ENCODE measurements at regions not wholly inside any gene's neighbourhood (a gene's known extent, or its start where the extent isn't known, plus 50 kb on each side); places are given as distances from the start of the nearest gene placed in this dataset.

DNA sequence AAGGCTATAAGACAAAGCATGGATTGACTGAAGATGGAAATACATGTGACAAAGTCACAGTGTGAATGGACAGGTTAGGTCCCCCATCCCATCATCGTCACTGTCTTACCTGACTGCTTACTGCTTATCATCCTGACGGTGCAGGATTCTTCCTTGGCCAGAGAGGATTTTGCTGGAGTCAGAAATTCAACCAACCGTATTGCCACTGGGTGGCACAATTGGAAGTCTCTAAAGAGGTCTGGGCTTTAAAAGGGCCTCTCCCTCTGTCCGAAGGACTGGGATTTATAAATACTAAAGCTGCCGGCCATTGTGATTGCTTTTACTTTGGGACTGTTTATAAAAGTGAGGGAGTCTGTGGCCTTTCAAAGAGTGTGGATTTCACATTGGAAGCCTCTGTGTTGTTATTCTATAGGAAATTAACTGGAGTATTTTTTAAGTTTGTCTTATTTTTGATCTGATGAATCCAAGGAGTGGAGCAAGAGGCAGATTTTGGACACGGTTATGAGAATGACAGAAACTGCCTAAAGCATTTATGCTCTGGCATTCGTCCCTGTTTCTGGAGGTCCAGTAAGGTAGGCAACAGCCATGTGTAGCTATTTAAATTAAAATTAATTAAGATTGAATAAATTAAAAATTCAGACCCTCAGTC is 113.3 kb upstream of the CREB5 start:
- Histone ChIP-seq H3K4me3 (ENCODE audit: low read length) (peak overlapping the region; percentile 17), H3K27me3 (ENCODE audit: insufficient read depth, low read length) (no peaks in the 10 kb centered on the region), H2AFZ (ENCODE audit: low read depth, low read length) (no peak overlapping the region), H3K36me3 (ENCODE audit: insufficient read depth, low read length) (no peaks in the 10 kb centered on the region), H3K9me3 (ENCODE audit: low read length) (no peaks in the 10 kb centered on the region), H3K4me1 (ENCODE audit: insufficient read depth, low read length) (no peaks in the 10 kb centered on the region)

DNA sequence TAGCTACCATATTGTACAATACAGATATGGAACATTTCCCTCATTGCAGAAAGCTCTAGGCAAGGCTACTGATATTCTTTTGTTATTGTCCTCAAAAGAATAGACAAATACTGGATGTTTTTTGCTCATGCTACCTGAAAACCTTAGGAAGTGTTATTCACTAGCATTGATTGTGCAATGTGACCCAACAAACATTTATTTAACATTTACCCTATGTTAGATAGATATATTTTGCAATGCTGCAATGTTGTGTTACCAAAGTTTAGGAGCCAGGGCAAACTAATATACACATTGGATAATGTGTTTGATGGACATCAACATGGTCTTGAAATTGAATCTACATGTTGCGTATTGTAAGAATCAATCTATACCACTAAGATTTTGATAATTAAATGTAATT is 112.8 kb upstream of the CREB5 start:
- Histone ChIP-seq H3K4me1 (ENCODE audit: insufficient read depth, low read length) (no peaks in the 10 kb centered on the region), H3K36me3 (ENCODE audit: insufficient read depth, low read length) (no peaks in the 10 kb centered on the region), H3K9me3 (ENCODE audit: low read length) (no peaks in the 10 kb centered on the region)

DNA sequence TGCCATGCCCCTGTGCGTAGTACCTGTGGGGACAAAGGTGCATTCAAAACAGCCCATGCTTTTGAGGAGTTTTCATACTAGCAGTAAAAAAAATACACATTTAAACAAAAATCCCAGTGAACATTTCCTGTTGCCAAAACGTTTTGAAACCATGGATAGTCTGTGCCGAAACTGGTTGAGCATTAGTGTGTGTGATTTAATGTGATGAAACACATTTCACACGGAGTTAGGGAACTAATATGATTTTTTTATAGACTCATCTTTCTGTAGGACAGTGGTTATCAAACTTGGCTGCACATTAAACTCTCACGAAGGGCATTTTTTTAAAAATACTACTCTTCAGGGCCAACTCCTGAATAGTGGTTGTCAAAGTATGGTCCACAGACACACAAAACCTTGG is 111.8 kb upstream of the CREB5 start:
- Histone ChIP-seq H3K27me3 (ENCODE audit: insufficient read depth, low read length) (no peaks in the 10 kb centered on the region), H3K36me3 (ENCODE audit: insufficient read depth, low read length) (no peaks in the 10 kb centered on the region), H2AFZ (ENCODE audit: low read depth, low read length) (no peak overlapping the region), H3K4me1 (ENCODE audit: insufficient read depth, low read length) (no peaks in the 10 kb centered on the region), H3K4me3 (ENCODE audit: low read length) (no peak overlapping the region), H3K9me3 (ENCODE audit: low read length) (no peaks in the 10 kb centered on the region)

More for the DNA sequence above, 112.8 kb upstream of the CREB5 start:
- Histone ChIP-seq H3K4me3 (ENCODE audit: low read length) (no peak overlapping the region), H3K27me3 (ENCODE audit: insufficient read depth, low read length) (no peaks in the 10 kb centered on the region), H2AFZ (ENCODE audit: low read depth, low read length) (no peak overlapping the region)

DNA sequence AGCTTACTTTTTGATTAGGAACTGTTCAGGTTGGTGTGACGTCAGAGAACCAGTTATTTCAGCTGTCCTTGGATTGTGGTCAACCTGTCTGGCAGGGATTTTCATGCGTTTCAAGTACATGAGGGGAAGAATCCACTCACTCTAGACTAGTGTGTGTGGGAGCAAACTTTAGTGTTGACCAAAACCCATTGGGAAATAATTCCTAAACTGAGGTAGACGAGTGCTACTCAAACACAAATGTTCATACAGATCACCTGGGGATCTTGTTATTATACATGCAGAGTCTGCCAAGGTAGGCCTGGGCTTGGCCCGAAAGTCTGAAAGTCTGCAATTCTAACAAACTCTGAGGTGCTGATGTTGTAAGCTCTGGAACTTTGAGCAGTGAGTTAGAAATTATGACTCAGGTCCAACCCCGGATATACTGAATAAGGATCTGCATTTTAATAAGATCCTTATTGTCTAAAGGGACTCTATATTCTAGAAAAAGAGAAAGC is 111.1 kb upstream of the CREB5 start:
- Histone ChIP-seq H3K4me3 (ENCODE audit: low read length) (no peak overlapping the region), H2AFZ (ENCODE audit: low read depth, low read length) (no peak overlapping the region), H3K27me3 (ENCODE audit: insufficient read depth, low read length) (no peaks in the 10 kb centered on the region), H3K9me3 (ENCODE audit: low read length) (no peaks in the 10 kb centered on the region), H3K36me3 (ENCODE audit: insufficient read depth, low read length) (no peaks in the 10 kb centered on the region), H3K4me1 (ENCODE audit: insufficient read depth, low read length) (no peaks in the 10 kb centered on the region)

DNA sequence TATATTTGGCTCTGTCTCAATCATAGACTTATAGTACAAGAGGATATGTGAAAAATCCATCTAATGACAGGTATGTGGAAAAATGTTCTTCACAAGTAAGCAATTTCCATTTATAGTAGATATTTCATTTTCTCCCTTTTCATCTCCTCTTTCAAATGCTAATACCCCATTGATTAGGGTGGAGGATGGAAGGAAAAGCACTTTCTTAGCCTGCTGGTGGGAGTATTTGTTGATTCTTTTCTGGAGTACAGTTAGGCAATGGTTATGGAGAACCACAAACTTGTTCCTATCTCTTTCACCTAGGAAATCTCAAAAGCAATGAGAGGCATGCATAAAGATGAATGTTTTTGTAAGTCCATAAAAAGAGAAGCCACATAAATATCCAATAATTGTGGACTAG is 108.0 kb upstream of the CREB5 start:
- Histone ChIP-seq H3K36me3 (ENCODE audit: insufficient read depth, low read length) (no peaks in the 10 kb centered on the region), H2AFZ (ENCODE audit: low read depth, low read length) (no peak overlapping the region), H3K27me3 (ENCODE audit: insufficient read depth, low read length) (no peaks in the 10 kb centered on the region), H3K9me3 (ENCODE audit: low read length) (no peaks in the 10 kb centered on the region), H3K4me1 (ENCODE audit: insufficient read depth, low read length) (no peaks in the 10 kb centered on the region), H3K4me3 (ENCODE audit: low read length) (no peak overlapping the region)

DNA sequence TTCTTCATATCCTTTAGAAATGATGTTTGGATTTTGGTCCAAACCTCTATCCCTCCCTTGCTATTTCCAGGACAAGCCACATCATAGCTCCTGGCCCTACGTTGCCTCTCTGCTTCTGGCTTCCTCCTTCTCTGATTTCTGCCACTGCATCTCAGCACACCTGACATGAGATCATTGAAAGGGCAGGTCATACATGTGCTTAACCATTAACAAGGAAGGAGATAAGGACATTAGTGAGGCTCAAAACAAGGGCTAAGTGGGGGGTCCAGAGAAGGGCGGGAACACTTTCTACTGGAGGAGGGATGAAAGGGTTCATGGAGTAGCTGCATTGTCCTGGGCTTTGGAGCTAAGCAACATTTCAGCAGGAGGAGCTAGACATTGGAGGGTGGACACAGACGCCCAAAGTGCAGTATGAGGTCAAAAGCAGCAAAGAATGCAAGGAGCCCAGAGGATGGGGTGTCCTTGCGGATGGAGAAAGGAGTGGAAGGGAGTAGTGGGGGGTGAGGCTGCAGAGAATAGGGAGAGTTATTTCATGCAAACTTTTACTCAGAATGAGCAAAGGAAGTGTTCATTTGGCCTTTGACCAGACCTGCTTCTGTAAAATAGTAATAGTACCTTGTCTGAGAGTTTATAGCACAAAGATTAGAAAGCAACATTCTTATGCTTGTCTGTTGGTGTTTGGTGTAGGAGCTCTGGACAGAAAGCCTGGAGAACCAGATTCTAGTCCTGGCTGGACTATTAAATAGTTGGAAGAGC is 102.4 kb upstream of the CREB5 start:
- H2AFZ ChIP-seq (ENCODE audit: low read depth, low read length) = no peak overlapping the region
- H3K4me1 ChIP-seq (ENCODE audit: insufficient read depth, low read length) = no peaks in the 10 kb centered on the region
- no peaks in the 10 kb centered on the region for H3K36me3 ChIP-seq (ENCODE audit: insufficient read depth, low read length)
- no peak overlapping the region for H3K4me3 ChIP-seq (ENCODE audit: low read length)
- no peaks in the 10 kb centered on the region for H3K27me3 ChIP-seq (ENCODE audit: insufficient read depth, low read length)
- no peaks in the 10 kb centered on the region for H3K9me3 ChIP-seq (ENCODE audit: low read length)

DNA sequence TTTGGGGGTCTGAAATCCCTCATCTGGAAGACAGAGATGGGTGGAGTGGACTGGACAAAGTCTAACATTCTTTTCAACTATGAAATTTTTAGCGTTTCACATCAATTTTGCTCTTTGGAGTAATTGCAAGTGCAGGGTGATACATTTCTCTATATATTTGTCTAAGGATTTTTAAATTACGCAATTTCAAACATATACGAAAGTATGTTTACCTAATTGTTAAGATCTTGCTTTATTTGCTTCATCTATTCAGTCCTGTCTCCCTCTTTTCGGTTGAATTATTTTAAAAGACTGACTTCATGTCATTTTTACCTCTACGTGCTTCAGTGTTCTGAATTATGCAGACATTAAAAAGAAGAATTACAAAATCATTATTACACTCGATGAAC is 101.9 kb upstream of the CREB5 start:
- Histone ChIP-seq H3K4me1 (ENCODE audit: insufficient read depth, low read length) (no peaks in the 10 kb centered on the region), H2AFZ (ENCODE audit: low read depth, low read length) (no peak overlapping the region), H3K27me3 (ENCODE audit: insufficient read depth, low read length) (peaks cover 5% of the 10 kb centered on the region)

DNA sequence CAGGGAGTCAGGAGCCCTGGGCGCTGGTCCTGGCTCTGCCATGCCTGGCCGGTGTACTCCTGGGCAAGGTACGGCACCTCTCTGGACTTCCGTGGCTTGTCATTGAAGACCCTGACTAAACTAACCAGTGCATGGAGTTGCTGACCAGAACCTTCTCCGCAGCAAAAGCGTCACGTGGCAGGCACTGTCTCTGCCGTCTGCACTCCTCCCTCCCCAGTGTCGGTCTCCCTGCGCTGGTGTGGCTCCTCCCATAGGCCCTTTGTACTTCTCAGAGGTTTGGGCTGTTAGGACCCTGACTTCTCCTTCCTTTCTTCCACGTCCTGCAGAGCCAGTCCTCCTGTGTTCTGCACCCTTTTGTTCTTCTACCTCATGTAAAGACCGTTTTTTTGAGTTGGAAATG is 100.6 kb upstream of the CREB5 start:
- Histone ChIP-seq H3K36me3 (ENCODE audit: insufficient read depth, low read length) (no peaks in the 10 kb centered on the region), H3K27me3 (ENCODE audit: insufficient read depth, low read length) (peaks cover 6% of the 10 kb centered on the region), H3K4me1 (ENCODE audit: insufficient read depth, low read length) (no peaks in the 10 kb centered on the region)

More for the DNA sequence above, 101.9 kb upstream of the CREB5 start:
- no peaks in the 10 kb centered on the region for H3K9me3 ChIP-seq (ENCODE audit: low read length)
- no peak overlapping the region for H3K4me3 ChIP-seq (ENCODE audit: low read length)
- H3K36me3 ChIP-seq (ENCODE audit: insufficient read depth, low read length) = no peaks in the 10 kb centered on the region

DNA sequence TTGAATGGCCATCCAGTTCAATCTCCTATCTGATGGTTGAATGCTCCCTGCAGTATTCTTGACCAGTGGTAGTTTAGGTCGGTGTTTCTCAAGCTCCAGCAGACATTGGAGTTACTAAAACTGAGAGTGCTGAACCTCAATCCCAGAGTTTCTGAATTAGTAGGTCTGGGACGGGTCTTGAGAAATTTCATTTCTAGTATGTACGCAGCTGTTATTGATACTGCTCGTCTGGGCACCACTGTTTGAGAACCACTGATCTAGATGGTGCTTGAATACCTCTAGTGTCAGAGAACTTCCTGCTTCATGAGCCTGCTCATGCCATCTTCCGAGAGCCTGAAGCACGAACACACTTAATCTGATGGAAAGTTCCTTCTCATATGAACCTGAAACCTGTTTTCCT is 99.4 kb upstream of the CREB5 start:
- no peak overlapping the region for H3K4me3 ChIP-seq (ENCODE audit: low read length)
- H3K36me3 ChIP-seq (ENCODE audit: insufficient read depth, low read length) = no peaks in the 10 kb centered on the region
- H2AFZ ChIP-seq (ENCODE audit: low read depth, low read length) = no peak overlapping the region
- H3K4me1 ChIP-seq (ENCODE audit: insufficient read depth, low read length) = no peaks in the 10 kb centered on the region
- peaks cover 6% of the 10 kb centered on the region for H3K27me3 ChIP-seq (ENCODE audit: insufficient read depth, low read length)
- H3K9me3 ChIP-seq (ENCODE audit: low read length) = no peaks in the 10 kb centered on the region

More for the DNA sequence above, 100.6 kb upstream of the CREB5 start:
- Histone ChIP-seq H2AFZ (ENCODE audit: low read depth, low read length) (no peak overlapping the region), H3K9me3 (ENCODE audit: low read length) (no peaks in the 10 kb centered on the region), H3K4me3 (ENCODE audit: low read length) (no peak overlapping the region)

DNA sequence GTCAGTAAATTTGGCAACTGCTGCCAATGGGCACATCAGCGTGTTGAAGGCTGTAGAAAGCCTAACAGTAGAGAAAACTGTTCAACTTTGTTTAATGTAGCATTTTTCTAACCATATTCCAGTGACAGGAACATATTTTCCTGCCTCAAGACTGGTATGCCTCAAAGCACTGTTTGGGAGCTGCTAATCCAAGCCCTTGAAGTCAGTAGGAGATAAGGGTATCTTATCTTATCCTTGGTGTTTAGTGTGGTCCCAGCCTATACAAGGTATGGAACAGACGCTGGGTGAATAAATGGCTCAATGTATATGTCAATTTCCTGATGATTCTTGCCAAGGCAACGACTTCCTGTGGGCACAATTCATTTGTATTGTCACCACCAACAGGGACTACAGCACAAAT is 97.5 kb upstream of the CREB5 start:
- Histone ChIP-seq H3K27me3 (ENCODE audit: insufficient read depth, low read length) (peaks cover 6% of the 10 kb centered on the region), H3K4me1 (ENCODE audit: insufficient read depth, low read length) (no peaks in the 10 kb centered on the region), H3K36me3 (ENCODE audit: insufficient read depth, low read length) (no peaks in the 10 kb centered on the region), H3K9me3 (ENCODE audit: low read length) (no peaks in the 10 kb centered on the region), H3K4me3 (ENCODE audit: low read length) (no peak overlapping the region), H2AFZ (ENCODE audit: low read depth, low read length) (no peak overlapping the region)

DNA sequence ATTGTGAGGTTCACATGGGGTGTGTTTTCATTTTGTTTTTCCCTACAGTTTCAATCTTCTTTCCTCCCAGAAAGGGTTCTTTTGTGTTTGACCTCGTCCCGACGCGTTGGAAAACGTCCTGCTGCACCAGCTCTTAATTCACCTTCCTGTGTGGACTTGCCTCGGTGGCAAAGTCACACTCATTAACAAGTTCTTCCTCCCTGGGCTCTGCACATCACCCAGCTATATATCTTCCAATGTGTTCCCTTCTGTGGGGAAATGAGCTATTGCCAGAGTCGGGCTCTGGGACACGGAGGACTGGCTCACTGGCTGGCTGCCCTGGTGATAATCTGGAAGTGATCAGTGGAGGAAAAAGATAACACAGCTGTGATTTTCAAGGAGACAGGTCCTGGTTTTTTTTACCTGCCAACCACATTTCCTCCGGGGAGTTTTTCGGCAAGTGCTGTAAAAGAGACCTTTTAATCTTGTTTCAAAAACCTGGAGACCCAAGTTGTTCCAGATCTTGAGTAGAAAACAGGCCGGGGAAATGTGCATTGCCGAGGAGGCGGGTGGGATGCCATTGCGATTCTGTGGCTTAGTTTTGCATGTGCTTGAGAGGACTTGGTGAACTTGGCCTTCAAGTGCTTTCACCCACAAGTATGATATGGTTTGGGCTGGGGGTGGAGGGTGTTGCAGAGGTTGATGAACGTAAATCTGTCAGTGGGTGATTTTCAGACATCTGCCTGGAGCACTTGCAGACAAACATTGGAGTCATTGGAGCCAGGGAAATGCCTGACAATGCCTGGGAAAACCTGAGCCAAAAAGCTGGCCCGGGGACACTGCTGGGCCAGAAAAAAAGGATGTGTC is 96.5 kb upstream of the CREB5 start:
- H3K4me3 ChIP-seq (ENCODE audit: low read length) = no peak overlapping the region
- no peaks in the 10 kb centered on the region for H3K9me3 ChIP-seq (ENCODE audit: low read length)
- H3K27me3 ChIP-seq (ENCODE audit: insufficient read depth, low read length) = peaks cover 8% of the 10 kb centered on the region
- no peak overlapping the region for H2AFZ ChIP-seq (ENCODE audit: low read depth, low read length)
- no peaks in the 10 kb centered on the region for H3K4me1 ChIP-seq (ENCODE audit: insufficient read depth, low read length)
- H3K36me3 ChIP-seq (ENCODE audit: insufficient read depth, low read length) = no peaks in the 10 kb centered on the region

DNA sequence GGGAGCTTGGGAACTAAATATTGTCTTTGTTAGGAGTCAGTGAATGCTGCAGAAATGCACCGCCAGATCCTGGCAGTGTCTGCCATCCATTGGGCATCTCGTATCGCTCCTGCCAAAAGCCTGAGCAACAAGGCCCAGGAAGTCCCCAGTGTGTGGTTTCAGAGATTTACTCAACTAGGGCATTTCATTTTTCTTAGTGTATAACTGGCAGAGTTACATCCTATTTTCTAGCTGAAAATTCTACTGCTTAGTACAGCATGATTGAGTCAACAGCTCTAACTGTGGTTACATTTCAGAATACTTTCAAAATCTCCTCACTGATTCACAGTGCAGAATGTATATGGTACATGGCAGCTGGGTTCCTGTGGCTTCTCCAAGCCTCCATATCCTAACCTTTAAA is 95.8 kb upstream of the CREB5 start:
- no peak overlapping the region for H3K4me3 ChIP-seq (ENCODE audit: low read length)
- H3K4me1 ChIP-seq (ENCODE audit: insufficient read depth, low read length) = no peaks in the 10 kb centered on the region
- peaks cover 11% of the 10 kb centered on the region for H3K27me3 ChIP-seq (ENCODE audit: insufficient read depth, low read length)
- H3K9me3 ChIP-seq (ENCODE audit: low read length) = no peaks in the 10 kb centered on the region
- no peaks in the 10 kb centered on the region for H3K36me3 ChIP-seq (ENCODE audit: insufficient read depth, low read length)
- no peak overlapping the region for H2AFZ ChIP-seq (ENCODE audit: low read depth, low read length)
